ENCODE measurements at regions not wholly inside any gene's neighbourhood (a gene's known extent, or its start where the extent isn't known, plus 50 kb on each side); places are given as distances from the start of the nearest gene placed in this dataset.
"Not testable (repeated sequence)": the region's sequence is repeated elsewhere in the genome, so short reads cannot be mapped to it uniquely, and the experiment has no call there.

DNA sequence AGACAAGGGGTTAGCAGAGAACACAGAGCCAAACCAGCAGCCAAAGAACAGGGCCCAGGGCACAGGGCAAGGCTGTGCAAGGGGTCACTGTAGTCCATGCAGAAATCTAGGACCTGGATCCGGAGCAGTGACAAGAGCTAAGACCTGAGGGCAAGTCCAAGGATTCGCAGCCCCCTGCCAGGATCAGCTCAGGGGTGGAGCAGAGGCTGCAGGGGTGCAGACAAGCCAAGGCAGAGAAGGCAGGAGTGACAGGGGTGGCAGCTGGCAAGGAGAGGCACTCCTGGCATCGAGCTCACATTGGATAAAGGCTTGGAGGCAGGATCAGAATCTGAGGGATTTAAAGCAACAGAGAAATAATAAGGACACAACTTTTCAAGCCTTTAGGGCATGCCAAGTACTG lies 80.7 kb upstream of the NANOS1 start:
- DNase-seq (ENCODE audit: low read depth, low spot score), result no peak

- DNase-seq (ENCODE audit: low read depth, low spot score), result no peak
These were observed 79.3 kb upstream of the NANOS1 start for GRCh38 chr10:118950190-118950680.

- no peak for DNase-seq (ENCODE audit: low read depth, low spot score)
These were observed 78.4 kb upstream of the NANOS1 start for GRCh38 chr10:118950997-118951637.

GRCh38 chr10:118952493-118953295 lies 76.8 kb upstream of the NANOS1 start:
- no peak for DNase-seq (ENCODE audit: low read depth, low spot score)

- DNase-seq (ENCODE audit: low read depth, low spot score), result no peak
These were observed 75.7 kb upstream of the NANOS1 start for GRCh38 chr10:118953598-118954393.

DNA sequence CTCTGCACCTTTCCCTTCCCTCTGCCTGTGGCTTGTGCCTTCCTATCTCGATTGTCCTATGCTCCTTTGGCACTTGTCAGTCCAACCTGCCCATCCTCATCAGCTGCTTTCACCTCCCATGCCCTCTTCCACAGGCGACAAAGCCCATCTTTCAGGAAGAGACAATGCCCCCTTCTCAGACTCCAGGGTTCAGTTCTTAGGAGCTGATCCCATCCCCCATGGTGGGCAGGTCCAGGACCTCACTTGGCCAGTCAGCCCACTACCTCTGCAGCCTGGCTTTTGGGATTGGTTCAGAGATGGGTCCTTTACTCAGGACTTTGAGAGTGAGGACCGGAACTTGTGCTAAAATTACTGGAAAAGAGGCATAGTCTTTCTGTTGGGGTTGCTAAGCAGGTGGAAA lies 74.0 kb upstream of the NANOS1 start:
- DNase-seq (ENCODE audit: low read depth, low spot score), result no peak

DNA sequence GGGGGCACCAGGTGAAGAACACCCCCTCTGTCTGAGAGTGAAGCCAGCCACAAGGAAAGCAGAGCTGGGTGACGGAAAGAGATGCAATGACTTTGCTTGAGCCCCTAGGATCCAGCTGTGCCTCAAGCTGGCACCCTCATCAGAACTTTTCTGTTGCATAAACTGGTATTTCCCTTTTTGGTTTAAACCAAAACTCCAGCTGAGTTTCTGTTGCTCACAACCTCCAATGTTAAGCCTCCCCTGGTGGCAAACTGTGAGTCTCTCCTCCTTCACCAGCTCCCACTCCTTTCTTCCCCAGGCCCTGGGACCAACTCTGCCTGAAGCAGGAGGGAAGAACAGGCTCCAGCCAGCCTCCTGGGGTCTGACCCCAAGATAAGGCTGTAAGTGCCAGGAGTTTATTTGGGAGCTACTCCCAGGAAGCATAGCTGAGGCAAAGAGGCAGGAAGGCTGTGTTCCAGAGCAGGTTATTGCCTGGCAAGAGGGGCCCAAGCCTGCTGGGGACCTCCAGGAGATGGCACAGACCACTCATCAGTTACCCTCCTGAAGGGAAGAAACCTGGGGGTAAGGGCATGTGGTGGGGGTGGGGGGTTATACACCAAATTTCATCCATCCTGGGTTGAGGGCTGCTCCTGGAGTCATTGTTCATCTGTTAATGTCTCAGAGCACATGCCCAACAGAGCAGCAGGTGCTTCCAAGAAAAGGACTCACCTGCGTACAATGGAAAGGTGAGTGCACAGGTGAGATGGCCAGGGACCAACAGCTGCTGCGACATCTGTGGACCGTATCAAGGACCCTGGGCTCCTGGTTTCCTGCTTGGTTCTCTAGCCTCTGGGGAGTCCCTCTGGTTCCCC lies 73.3 kb upstream of the NANOS1 start:
- no peak for DNase-seq (ENCODE audit: low read depth, low spot score)

DNA sequence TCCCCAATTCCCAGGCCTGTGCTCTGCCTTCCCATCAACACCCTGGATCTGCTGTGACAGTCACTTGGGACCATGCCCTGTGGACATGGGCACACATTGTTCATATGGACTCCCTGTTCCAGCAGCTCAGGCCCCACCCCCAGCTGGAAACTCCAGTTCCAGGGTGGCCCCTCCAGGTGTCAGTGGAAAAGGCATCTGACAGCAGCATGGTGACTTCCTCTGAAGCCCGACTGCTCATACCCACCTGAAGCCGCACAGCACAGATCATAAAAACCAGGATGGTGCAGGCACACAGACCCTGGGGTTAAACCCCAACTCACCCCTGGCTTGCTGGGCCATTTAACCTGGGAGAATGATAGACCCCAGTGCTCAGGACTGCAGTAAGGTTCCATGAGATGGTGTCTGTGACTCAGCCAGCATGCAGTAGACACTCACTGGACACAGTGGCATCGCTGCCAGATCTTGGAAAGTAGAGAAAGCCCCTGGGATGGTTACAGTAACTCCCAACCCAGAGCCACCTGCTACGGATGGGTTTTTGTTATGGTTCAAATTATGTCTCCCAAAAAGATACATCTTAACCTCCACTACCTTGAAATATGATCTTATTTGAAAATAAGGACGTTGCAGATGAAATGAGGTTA lies 72.6 kb upstream of the NANOS1 start:
- no peak for DNase-seq (ENCODE audit: low read depth, low spot score)

DNA sequence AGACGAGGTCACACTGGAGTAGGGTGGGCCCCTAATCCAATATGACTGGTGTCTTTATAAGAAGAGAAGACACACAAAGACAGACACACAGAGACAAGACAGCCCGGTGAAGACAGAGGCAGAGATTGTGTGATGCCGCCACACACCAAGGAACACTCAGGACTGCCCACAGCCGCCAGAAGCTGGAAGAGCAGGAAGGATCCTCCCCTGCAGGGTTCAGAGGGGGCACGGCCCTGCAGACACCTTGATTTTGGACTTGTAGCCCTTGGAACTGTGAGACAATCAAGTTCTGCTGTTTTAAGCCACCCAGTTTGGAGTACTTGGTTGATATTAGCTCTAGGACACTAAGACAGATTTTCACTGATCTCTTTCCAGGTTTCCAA lies 72.1 kb upstream of the NANOS1 start:
- DNase-seq (ENCODE audit: low read depth, low spot score), result no peak

DNA sequence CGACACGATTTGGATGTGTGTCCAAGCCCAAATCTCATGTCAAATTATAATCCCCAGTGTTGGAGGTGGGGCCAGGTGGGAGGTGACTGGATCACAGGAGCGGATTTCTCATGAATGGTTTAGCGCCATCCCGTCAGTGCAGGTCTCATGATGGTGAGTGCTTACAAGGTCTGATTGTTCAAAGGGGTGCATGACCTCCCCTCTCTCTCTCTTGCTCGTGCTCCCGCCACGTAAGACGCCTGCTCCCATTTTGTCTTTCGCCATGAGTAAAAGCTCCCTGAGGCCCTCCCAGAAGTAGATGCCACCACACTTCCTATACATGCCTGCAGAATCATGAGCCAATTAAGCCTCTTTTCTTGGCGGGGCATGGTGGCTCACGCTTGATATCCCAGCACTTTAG lies 71.5 kb upstream of the NANOS1 start:
- no peak for DNase-seq (ENCODE audit: low read depth, low spot score)

DNA sequence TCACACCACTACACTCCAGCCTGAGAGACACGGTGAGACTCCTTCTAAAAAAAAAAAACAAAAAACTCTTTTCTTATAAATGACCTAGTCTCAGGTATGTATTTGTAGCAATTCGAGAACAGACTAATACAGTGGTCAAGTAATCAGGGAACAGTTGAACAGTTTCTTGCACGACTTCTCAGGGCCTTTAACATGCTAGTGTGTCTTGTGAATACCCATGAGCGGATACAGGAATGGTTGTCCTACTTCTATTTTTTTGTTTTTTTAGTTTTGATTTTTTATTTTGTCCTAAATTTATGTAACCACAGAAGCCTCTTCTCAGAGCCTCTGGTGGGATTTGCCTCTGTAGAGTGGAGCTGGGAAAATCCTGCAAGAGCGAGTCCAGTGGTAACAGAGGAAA lies 71.0 kb upstream of the NANOS1 start:
- DNase-seq (ENCODE audit: low read depth, low spot score), result no peak

- DNase-seq (ENCODE audit: low read depth, low spot score), result no peak
These were observed 70.3 kb upstream of the NANOS1 start for GRCh38 chr10:118958984-118959925.

DNA sequence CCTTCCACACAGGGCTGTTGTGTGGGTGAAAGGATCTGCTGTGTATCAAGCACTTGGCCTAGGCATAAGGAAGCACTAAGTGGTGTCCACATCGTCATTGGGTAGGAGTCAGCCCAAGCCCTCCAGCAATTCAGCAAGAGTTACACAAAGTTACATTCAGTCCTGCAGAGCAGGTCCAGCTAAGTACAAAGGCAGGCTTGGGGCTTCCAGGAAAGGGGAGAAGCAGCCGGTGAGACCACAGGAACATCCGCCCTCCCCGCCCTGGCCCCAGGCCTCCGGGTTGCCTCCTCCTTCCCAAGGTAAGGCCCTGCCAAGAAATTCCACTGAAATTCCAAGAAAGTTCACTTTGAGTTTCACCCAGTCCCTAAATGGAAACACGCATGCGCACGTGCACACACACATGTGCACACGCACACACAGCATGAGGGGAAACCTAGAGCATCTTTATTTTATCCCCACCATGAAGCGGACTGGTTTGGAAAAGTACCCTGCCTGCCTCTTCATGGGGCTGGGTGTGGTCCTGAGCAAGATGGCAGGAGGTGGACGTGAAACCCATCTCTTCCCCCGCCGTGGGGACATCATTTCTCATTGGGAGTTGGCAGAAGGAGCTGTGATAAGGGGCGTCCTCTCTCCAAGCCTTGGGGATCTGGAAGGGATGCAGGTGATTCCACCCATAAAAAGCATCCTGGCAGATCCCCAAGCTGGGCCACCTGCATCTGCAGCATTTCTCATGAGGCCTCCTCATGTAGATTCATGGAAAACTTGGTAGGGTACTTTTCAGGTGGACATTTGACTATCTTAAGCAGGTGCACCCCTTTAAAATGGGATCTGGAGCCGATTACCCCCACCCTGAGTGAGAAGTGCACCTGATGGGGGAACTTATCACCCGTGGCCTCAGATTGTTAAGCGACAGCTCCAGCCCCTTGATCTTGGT lies 69.1 kb upstream of the NANOS1 start:
- no peak for DNase-seq (ENCODE audit: low read depth, low spot score)

GRCh38 chr10:118961436-118961835 lies 68.1 kb upstream of the NANOS1 start:
- DNase-seq (ENCODE audit: low read depth, low spot score), result no peak

DNA sequence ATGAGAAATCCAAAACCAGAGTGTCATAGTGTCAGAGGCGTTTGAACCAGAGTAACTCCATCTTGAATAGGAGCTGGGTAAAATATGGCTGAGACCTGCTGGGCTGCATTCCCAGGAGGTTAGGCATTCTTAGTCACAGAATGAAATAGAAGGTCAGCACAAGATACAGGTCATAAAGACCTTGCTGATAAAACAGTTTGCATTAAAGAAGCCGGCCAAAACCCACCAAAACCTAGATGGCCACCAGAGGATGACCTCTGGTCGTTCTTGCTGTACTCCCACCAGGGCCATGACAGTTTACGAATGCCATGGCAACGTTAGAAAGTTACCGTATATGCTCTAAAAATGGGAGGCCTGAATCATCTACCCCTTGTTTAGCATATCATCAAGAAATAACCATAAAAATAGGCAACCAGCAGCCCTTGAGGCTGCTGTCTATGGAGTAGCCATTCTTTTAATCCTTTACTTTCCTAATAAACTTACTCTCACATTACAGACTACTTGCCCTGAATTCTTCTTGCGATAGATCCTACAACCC lies 67.1 kb upstream of the NANOS1 start:
- DNase-seq (ENCODE audit: low read depth, low spot score), result not testable (repeated sequence)

GRCh38 chr10:118963341-118963740 lies 66.2 kb upstream of the NANOS1 start:
- no peak for DNase-seq (ENCODE audit: low read depth, low spot score)

GRCh38 chr10:118963933-118964332 lies 65.6 kb upstream of the NANOS1 start:
- no peak for DNase-seq (ENCODE audit: low read depth, low spot score)

DNA sequence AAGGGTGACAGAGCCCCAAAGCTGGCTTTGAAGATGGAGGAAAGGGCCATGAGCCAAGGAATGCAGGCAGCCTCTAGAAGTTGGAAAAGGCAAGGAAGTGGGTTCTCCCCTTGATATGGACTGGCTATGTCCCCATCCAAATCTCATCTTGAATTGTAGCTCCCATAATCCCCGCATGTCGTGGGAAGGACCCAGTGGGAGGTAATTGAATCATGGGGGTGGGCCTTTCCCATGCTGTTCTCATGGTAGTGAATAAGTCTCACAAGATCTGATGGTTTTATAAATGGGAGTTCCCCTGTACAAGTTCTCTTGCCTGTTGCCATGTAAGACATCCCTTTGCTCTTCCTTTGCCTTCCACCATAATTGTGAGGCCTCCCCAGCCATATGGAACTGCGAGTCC lies 65.0 kb upstream of the NANOS1 start:
- DNase-seq (ENCODE audit: low read depth, low spot score), result not testable (repeated sequence)
